Common myeloid progenitor, CD34-positive (primary cell): ENCODE measurements at regions not wholly inside any gene's neighbourhood (a gene's known extent, or its start where the extent isn't known, plus 50 kb on each side); places are given as distances from the start of the nearest gene placed in this dataset.

Source experiments
- CTCF ChIA-PET: fragments of 350-600 bp; sonication (Branson Sonifier 250); formaldehyde crosslinking; loops from one replicate; lab custom pipeline; 2021; ENCODE audit warnings: antibody characterized with exemption; lab: Charles Lee
- POLR2A ChIA-PET: fragments of 350-600 bp; sonication (Branson Sonifier 250); formaldehyde crosslinking; loops from one replicate; lab custom pipeline; 2021; ENCODE audit warnings: antibody characterized with exemption; lab: Charles Lee
- DNase-seq, 3 donors: peaks; one replicate each; pipeline versions ENCODE4 v3.0.0 to v3.0.0-alpha.2; 2013
- H3K27ac ChIP-seq, 2 experiments: 1 replicate in 1 of 2; 2 replicates in 1 of 2; pipeline ENCODE4 v1.7.0; 2013; ENCODE audit warnings: inconsistent platforms in 2 of 2, low read length in 2 of 2, mild to moderate bottlenecking in 2 of 2, low read depth in 1 of 2, moderate library complexity in 1 of 2; ENCODE audit not compliant: severe bottlenecking in 2 of 2, insufficient read depth in 1 of 2, poor library complexity in 1 of 2
- H3K27me3 ChIP-seq, 5 experiments: replicated peaks in 2 of 5; 1 replicate in 3 of 5; 2 replicates in 2 of 5; pipeline versions ENCODE4 v1.6.1 to v1.7.0; 2013; ENCODE audit warnings: low read length in 4 of 5, mild to moderate bottlenecking in 2 of 5, moderate library complexity in 2 of 5, inconsistent platforms in 1 of 5; ENCODE audit not compliant: insufficient read depth in 5 of 5, control insufficient read depth in 4 of 5
- H3K36me3 ChIP-seq, 4 experiments: 1 replicate in 2 of 4; 2 replicates in 2 of 4; pipeline versions ENCODE4 v1.6.1 to v1.7.0; 2013; ENCODE audit warnings: low read length in 3 of 4, control low read depth in 1 of 4, mild to moderate bottlenecking in 1 of 4; ENCODE audit not compliant: control insufficient read depth in 4 of 4, insufficient read depth in 4 of 4
- H3K4me1 ChIP-seq, 4 experiments: 1 replicate in 3 of 4; 2 replicates in 1 of 4; pipeline versions ENCODE4 v1.6.1 to v1.7.1; 2013; ENCODE audit warnings: low read length in 3 of 4, mild to moderate bottlenecking in 3 of 4, control low read depth in 1 of 4, inconsistent platforms in 1 of 4, moderate library complexity in 1 of 4; ENCODE audit not compliant: control insufficient read depth in 4 of 4, insufficient read depth in 4 of 4; ENCODE audit errors: control extremely low read depth in 1 of 4
- H3K4me3 ChIP-seq, 7 experiments: 1 replicate in 4 of 7; 2 replicates in 3 of 7; pipeline versions ENCODE4 v1.5.1 to v1.7.0; 2013; ENCODE audit warnings: mild to moderate bottlenecking in 7 of 7, low read length in 6 of 7, moderate library complexity in 6 of 7, inconsistent platforms in 2 of 7, low read depth in 2 of 7, control low read depth in 1 of 7; ENCODE audit not compliant: insufficient read depth in 4 of 7, control insufficient read depth in 1 of 7; ENCODE audit errors: extremely low read depth in 1 of 7
- H3K9me3 ChIP-seq, 5 experiments: 1 replicate in 4 of 5; 2 replicates in 1 of 5; pipeline versions ENCODE4 v1.6.1 to v1.7.1; 2013; ENCODE audit warnings: low read length in 4 of 5, mild to moderate bottlenecking in 2 of 5, inconsistent platforms in 1 of 5, low read depth in 1 of 5, moderate library complexity in 1 of 5; ENCODE audit not compliant: control insufficient read depth in 4 of 5, insufficient read depth in 2 of 5; ENCODE audit errors: control extremely low read depth in 1 of 5
- WGBS: methylation state at CpG from one replicate; pipeline ENCODE4 v1.1.5; 2013; ENCODE audit not compliant: insufficient coverage; 5-methylcytosine and 5-hydroxymethylcytosine counted together

DNA sequence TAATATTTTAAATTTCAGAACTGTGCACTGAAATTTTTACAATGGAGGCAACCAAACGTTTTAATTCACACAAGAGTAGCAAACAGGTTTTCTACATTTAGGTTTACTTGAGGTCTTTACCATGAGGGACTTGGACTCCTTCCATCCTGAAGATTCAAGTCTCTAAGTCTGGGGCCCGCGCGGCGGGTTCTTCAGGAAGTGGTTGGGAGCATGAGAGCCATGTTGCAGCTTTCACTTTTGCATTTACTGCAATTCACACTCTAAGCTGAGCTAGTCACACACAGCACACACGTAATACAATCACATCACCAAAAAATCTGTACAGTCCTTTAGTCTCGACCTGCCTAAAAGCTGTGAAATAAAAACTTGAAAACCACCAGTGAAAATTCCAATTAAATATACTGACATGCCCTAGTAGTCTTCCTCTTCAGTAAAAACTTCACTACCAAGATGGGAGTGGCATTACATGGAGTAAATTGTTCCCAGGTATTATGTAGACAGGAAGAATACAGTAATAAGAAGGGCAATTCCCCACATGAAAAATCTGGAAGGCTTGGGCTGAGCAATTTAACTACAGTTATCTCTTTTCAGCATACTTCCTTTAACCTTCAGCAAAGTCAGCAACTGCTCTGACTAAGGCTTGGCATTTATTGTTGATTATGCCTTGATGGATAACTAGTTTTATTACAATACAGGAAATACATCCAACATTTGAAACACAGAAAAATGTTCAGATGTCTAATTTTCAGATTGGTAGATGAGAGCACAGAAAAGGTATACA, 571.1 kb upstream of the DIPK2B start:
- Histone ChIP-seq H3K27ac (peak overlapping the region in 1 of 2 experiments; percentile 75), H3K4me3 (peak overlapping the region in 6 of 7 experiments; percentile 31 to 87 (median 54)), H3K9me3 (no peaks in the 10 kb centered on the region), H3K4me1 (peaks cover 25 to 54% (median 34%) of the 10 kb centered on the region in 4 experiments), H3K27me3 (no peaks in the 10 kb centered on the region), H3K36me3 (no peaks in the 10 kb centered on the region)
- CTCF ChIA-PET, result interaction anchor here (1.4 kb wide), 1 partner anchor 10 kb away, joined by 4 read pairs; no protein-coding TSS in a partner anchor
- POLR2A ChIA-PET, result no interaction called here
- 2% methylated on average over 6 of the region's 7 CpGs for WGBS
- peak; percentile 67 to 89 (median 87) for DNase-seq

DNA sequence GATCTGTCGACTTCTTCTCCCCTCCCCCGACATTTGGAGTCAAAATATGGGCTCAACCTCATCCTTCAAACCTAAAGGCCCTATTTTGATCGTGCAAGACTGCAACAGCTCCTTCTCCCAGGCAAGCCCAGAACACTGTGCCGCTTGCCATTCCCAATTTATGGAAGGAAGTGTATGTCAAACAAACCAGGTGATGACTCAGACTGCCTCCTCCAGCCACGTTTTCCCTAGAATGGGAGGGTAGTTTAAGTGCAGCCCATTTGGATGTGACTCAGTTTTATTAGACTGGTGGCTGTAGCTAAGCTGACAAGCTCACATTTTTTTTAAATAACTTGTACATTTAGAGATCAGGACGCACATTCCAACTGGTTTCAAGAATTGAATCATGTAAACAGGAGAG, 570.4 kb upstream of the DIPK2B start:
- WGBS, result 55% methylated on average over 2 of the region's 6 CpGs
- peak in 1 of 3 donors; percentile 34 for DNase-seq
- CTCF ChIA-PET, result interaction anchor here (1.4 kb wide), 2 partner anchors 10 kb away, joined by 3 to 4 read pairs; no protein-coding TSS in a partner anchor

DNA sequence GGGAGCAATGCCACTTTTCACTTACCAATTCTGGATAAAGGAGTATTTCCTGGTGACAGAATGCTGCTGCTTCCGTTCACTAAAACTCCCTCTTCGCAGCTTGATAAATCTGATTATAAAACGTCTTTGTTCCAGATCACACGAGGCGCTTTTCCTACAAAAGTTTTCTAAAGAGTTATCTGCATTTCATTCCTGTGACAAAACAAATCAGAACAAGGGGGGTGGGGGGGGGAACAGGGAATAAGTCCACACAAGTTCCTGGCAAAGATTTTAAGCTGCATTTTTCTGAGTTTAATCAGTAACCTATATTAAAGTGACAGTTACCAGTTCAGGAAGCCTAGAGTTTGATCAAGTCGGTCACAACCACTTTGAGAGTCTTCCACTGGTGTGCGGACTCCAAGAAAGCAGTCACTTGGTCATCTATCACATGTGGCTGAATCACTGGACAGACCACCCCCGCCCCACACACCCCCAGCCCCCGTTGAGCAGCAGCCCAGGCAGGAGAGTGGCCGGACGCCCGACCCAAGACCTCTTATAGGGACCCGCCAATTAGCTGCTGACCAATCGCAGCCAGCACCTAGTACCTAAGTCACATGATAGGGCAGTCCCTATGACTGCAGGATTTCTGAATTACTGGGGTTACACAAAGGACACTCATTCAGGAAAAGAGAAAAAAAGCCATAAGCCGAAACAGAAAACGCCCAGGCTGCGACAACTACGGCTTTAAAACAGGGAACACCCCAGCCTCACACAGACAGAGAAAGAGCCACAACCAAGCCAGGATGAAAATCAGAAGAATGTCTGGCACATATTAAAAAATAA, 569.3 kb upstream of the DIPK2B start:
- Histone ChIP-seq H3K27me3 (no peaks in the 10 kb centered on the region), H3K27ac (peak overlapping the region; percentile 61 to 86), H3K4me1 (peaks cover 31 to 59% (median 38%) of the 10 kb centered on the region in 4 experiments), H3K4me3 (peak overlapping the region in 6 of 7 experiments; percentile 62 to 87 (median 79)), H3K36me3 (peaks cover 0 to 3% (median 0%) of the 10 kb centered on the region in 4 experiments), H3K9me3 (no peaks in the 10 kb centered on the region)
- ChIA-PET CTCF (interaction anchor here (0.6 to 1.7 kb wide), 8 partner anchors 9 to 797 kb away, joined by 3 to 4 read pairs (median 4); no protein-coding TSS in a partner anchor), POLR2A (interaction anchor here (0.9 to 2.6 kb wide), 3 partner anchors 11 to 38 kb away, joined by 3 to 13 read pairs (median 5); no protein-coding TSS in a partner anchor)
- peak; percentile 57 to 85 (median 81) for DNase-seq
- WGBS, result 31% methylated on average over 10 of the region's 18 CpGs

More for the DNA sequence above, 570.4 kb upstream of the DIPK2B start:
- H3K27ac ChIP-seq, result peak overlapping the region in 1 of 2 experiments; percentile 75
- H3K4me3 ChIP-seq, result peak overlapping the region in 4 of 7 experiments; percentile 62 to 87 (median 79)
- H3K4me1 ChIP-seq, result peaks cover 27 to 57% (median 35%) of the 10 kb centered on the region in 4 experiments
- no peaks in the 10 kb centered on the region for H3K36me3 ChIP-seq
- no peaks in the 10 kb centered on the region for H3K9me3 ChIP-seq
- no peaks in the 10 kb centered on the region for H3K27me3 ChIP-seq
- POLR2A ChIA-PET, result interaction anchor here (0.9 to 2.6 kb wide), 3 partner anchors 13 to 37 kb away, joined by 3 to 13 read pairs (median 5); no protein-coding TSS in a partner anchor

DNA sequence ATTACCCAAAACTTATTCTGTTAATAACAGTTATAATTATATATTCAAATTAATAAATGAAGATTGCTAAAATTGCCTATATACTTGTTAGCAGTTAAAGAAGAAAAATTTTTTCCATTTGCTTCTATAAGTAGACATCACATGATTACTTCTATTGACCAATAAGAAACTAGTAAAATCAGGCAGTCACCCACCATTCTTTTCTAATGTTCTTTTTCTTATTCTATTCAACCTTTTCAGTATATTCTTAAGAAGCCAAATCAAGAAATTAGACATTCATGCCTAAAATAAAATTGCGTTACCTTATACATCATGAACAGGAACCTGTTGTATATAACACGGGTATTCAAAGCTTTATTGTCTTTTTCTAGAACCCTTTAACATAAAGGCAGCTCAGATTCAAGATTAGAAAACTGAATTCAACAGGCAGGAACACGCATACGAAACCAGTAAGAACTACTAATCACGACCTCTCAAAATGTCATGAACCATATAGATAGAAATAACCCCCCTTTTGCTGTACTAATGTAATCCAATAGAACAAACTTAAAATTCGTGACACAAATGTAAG, 568.1 kb upstream of the DIPK2B start:
- peak in 1 of 3 donors; percentile 27 for DNase-seq
- 46% methylated on average over 5 of the region's 6 CpGs for whole genome bisulfite sequencing
- POLR2A ChIA-PET, result interaction anchor here (2.6 kb wide), 1 partner anchor 10 kb away, joined by 13 read pairs; no protein-coding TSS in a partner anchor
- CTCF ChIA-PET, result interaction anchor here (0.9 to 1.7 kb wide), 7 partner anchors 10 to 66 kb away, joined by 3 to 6 read pairs (median 4); no protein-coding TSS in a partner anchor
- H3K4me1 ChIP-seq, result peaks cover 30 to 54% (median 34%) of the 10 kb centered on the region in 4 experiments
- no peaks in the 10 kb centered on the region for H3K9me3 ChIP-seq
- H3K27ac ChIP-seq, result peak overlapping the region; percentile 78 to 86
- H3K36me3 ChIP-seq, result peaks cover 0 to 3% (median 0%) of the 10 kb centered on the region in 4 experiments
- no peaks in the 10 kb centered on the region for H3K27me3 ChIP-seq
- peak overlapping the region in 6 of 7 experiments; percentile 62 to 87 (median 79) for H3K4me3 ChIP-seq

DNA sequence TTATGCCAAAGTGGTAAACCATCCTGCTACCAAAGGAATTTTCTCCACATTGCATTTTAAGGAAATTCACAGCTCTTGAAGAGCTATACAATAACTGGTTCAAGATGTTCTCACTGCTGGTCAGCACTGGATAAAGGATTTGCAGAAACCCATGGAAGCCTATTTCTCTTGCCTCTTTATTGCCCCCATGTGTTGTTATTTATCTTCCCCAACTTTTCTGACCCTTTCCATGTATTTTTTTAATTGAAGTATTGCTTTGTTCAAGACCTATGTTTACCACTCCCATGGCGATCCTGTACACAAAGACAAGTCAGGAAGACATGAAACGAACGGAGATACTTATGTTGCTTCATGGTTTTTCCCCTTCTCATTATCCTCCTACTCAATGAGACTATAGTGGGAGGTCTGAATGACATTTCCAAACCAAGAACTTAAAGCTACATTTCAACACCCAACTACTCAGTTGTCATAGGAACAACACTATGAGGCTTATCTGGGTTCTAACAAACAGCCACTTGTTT, 566.4 kb upstream of the DIPK2B start:
- DNase-seq, result peak in 2 of 3 donors; percentile 56 to 67
- CTCF ChIA-PET, result interaction anchor here (0.6 to 2.5 kb wide), 3 partner anchors 19 to 73 kb away, joined by 3 to 7 read pairs (median 4); no protein-coding TSS in a partner anchor
- Histone ChIP-seq H3K4me3 (peak overlapping the region in 6 of 7 experiments; percentile 62 to 87 (median 79)), H3K27ac (peak overlapping the region; percentile 78 to 86), H3K36me3 (peaks cover 0 to 6% (median 2%) of the 10 kb centered on the region in 4 experiments), H3K9me3 (no peaks in the 10 kb centered on the region), H3K27me3 (no peaks in the 10 kb centered on the region), H3K4me1 (peaks cover 27 to 52% (median 38%) of the 10 kb centered on the region in 4 experiments)
- POLR2A ChIA-PET, result interaction anchor here (0.5 to 0.9 kb wide), 2 partner anchors 9 to 11 kb away, joined by 3 to 4 read pairs; no protein-coding TSS in a partner anchor
- no CpG with 5 or more reads among the region's 3 CpGs for WGBS

DNA sequence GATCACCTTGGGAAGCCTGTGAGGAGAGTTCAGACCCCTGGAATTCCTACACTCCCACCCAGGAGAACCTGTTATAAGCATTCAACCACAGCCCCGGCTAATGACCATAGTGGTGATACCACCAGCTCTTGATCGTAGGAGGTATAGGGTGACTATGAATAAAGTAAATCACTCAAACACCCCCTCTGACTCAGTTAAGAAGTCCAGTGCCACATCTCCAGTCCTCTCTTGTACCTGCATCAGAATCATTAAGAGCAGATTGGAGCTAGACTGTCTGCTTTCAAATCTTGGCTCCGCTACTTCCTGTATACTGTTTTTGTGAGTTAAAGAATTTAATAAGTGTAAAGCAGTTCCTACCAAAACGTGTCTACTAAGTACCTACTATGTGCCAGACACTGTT, 565.1 kb upstream of the DIPK2B start:
- POLR2A ChIA-PET, result no interaction called here
- no peaks in the 10 kb centered on the region for H3K9me3 ChIP-seq
- H3K36me3 ChIP-seq, result peaks cover 0 to 7% (median 2%) of the 10 kb centered on the region in 4 experiments
- CTCF ChIA-PET, result interaction anchor here (0.8 to 2.5 kb wide), 4 partner anchors 10 to 37 kb away, joined by 3 to 7 read pairs (median 4); no protein-coding TSS in a partner anchor
- H3K27me3 ChIP-seq, result no peaks in the 10 kb centered on the region
- no CpG with 5 or more reads among the region's 4 CpGs for WGBS
- peak overlapping the region in 4 of 7 experiments; percentile 14 to 87 (median 51) for H3K4me3 ChIP-seq
- peaks cover 21 to 52% (median 36%) of the 10 kb centered on the region in 4 experiments for H3K4me1 ChIP-seq
- DNase-seq, result no peak
- H3K27ac ChIP-seq, result peak overlapping the region in 1 of 2 experiments; percentile 60
